ENCODE measurements at regions not wholly inside any gene's neighbourhood (a gene's known extent, or its start where the extent isn't known, plus 50 kb on each side); places are given as distances from the start of the nearest gene placed in this dataset.

- H3K4me1 ChIP-seq (ENCODE audit: control insufficient read depth, insufficient read depth, low read length) = no peaks in the 10 kb centered on the region
- no peaks in the 10 kb centered on the region for H3K36me3 ChIP-seq (ENCODE audit: control insufficient read depth, insufficient read depth, low read length)
- no peak overlapping the region for H3K4me3 ChIP-seq (ENCODE audit: low read length)
- no peaks in the 10 kb centered on the region for H3K9me3 ChIP-seq (ENCODE audit: control insufficient read depth, low read depth, low read length)
- no CpG with 5 or more reads among the region's 14 CpGs for WGBS (ENCODE audit: insufficient coverage, low lambda C conversion rate)
- no peak for DNase-seq
- H3K27ac ChIP-seq (ENCODE audit: low read length) = no peak overlapping the region
- no peaks in the 10 kb centered on the region for H3K27me3 ChIP-seq (ENCODE audit: control insufficient read depth, insufficient read depth, low read length)
These were observed 131.0 kb downstream of the TEX29 start for GRCh38 chr13:111451402-111451801.

GRCh38 chr13:111456452-111457230 lies 136.2 kb downstream of the TEX29 start:
- H3K4me3 ChIP-seq (ENCODE audit: low read length) = no peak overlapping the region
- no peak overlapping the region for H3K27ac ChIP-seq (ENCODE audit: low read length)
- 83% methylated on average over 1 of the region's 20 CpGs for WGBS (ENCODE audit: insufficient coverage, low lambda C conversion rate)
- no peaks in the 10 kb centered on the region for H3K4me1 ChIP-seq (ENCODE audit: control insufficient read depth, insufficient read depth, low read length)
- no peaks in the 10 kb centered on the region for H3K36me3 ChIP-seq (ENCODE audit: control insufficient read depth, insufficient read depth, low read length)
- H3K27me3 ChIP-seq (ENCODE audit: control insufficient read depth, insufficient read depth, low read length) = no peaks in the 10 kb centered on the region
- no peaks in the 10 kb centered on the region for H3K9me3 ChIP-seq (ENCODE audit: control insufficient read depth, low read depth, low read length)
- no peak for DNase-seq

DNA sequence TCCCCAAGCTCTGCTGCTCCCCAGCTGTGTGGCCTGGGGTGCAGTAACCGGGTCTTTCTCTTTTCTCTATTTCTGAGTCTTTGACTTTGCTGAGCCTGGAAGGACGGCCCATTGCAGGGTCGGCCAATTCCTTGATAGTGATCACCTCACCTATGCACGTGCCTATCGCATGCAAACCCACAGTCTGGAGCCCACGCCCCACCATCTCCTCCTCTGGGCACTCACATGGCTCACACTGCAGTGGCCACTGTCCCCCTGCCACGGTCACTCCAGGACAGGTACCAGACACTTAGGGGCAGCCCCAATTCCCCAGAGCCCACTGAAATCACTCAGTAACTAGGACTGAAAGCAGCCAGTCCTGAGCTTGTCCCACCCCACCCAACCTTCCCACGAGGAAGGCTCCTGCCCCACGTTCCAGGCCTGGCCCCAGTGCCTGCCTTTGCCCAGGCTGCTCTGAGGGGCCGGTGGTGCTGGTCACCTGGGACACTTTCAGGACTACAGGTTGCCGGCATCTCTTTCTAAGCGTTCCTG lies 137.6 kb downstream of the TEX29 start:
- no CpG with 5 or more reads among the region's 12 CpGs for WGBS (ENCODE audit: insufficient coverage, low lambda C conversion rate)
- Histone ChIP-seq H3K9me3 (ENCODE audit: control insufficient read depth, low read depth, low read length) (no peaks in the 10 kb centered on the region), H3K4me3 (ENCODE audit: low read length) (no peak overlapping the region), H3K27ac (ENCODE audit: low read length) (no peak overlapping the region), H3K27me3 (ENCODE audit: control insufficient read depth, insufficient read depth, low read length) (no peaks in the 10 kb centered on the region), H3K4me1 (ENCODE audit: control insufficient read depth, insufficient read depth, low read length) (no peaks in the 10 kb centered on the region), H3K36me3 (ENCODE audit: control insufficient read depth, insufficient read depth, low read length) (no peaks in the 10 kb centered on the region)
- no peak for DNase-seq

- Histone ChIP-seq H3K27me3 (ENCODE audit: control insufficient read depth, insufficient read depth, low read length) (peaks cover 2% of the 10 kb centered on the region), H3K36me3 (ENCODE audit: control insufficient read depth, insufficient read depth, low read length) (no peaks in the 10 kb centered on the region), H3K4me3 (ENCODE audit: low read length) (no peak overlapping the region), H3K27ac (ENCODE audit: low read length) (no peak overlapping the region), H3K4me1 (ENCODE audit: control insufficient read depth, insufficient read depth, low read length) (no peaks in the 10 kb centered on the region), H3K9me3 (ENCODE audit: control insufficient read depth, low read depth, low read length) (no peaks in the 10 kb centered on the region)
- 83% methylated on average over 1 of the region's 16 CpGs for WGBS (ENCODE audit: insufficient coverage, low lambda C conversion rate)
- DNase-seq = no peak
These were observed 138.3 kb downstream of the TEX29 start for GRCh38 chr13:111458739-111459138.

- Histone ChIP-seq H3K4me1 (ENCODE audit: control insufficient read depth, insufficient read depth, low read length) (no peaks in the 10 kb centered on the region), H3K9me3 (ENCODE audit: control insufficient read depth, low read depth, low read length) (no peaks in the 10 kb centered on the region), H3K27me3 (ENCODE audit: control insufficient read depth, insufficient read depth, low read length) (peaks cover 2% of the 10 kb centered on the region), H3K36me3 (ENCODE audit: control insufficient read depth, insufficient read depth, low read length) (no peaks in the 10 kb centered on the region), H3K4me3 (ENCODE audit: low read length) (no peak overlapping the region), H3K27ac (ENCODE audit: low read length) (no peak overlapping the region)
- WGBS (ENCODE audit: insufficient coverage, low lambda C conversion rate) = 79% methylated on average over 2 of the region's 9 CpGs
- no peak for DNase-seq
These were observed 139.5 kb downstream of the TEX29 start for GRCh38 chr13:111459803-111460547.

DNA sequence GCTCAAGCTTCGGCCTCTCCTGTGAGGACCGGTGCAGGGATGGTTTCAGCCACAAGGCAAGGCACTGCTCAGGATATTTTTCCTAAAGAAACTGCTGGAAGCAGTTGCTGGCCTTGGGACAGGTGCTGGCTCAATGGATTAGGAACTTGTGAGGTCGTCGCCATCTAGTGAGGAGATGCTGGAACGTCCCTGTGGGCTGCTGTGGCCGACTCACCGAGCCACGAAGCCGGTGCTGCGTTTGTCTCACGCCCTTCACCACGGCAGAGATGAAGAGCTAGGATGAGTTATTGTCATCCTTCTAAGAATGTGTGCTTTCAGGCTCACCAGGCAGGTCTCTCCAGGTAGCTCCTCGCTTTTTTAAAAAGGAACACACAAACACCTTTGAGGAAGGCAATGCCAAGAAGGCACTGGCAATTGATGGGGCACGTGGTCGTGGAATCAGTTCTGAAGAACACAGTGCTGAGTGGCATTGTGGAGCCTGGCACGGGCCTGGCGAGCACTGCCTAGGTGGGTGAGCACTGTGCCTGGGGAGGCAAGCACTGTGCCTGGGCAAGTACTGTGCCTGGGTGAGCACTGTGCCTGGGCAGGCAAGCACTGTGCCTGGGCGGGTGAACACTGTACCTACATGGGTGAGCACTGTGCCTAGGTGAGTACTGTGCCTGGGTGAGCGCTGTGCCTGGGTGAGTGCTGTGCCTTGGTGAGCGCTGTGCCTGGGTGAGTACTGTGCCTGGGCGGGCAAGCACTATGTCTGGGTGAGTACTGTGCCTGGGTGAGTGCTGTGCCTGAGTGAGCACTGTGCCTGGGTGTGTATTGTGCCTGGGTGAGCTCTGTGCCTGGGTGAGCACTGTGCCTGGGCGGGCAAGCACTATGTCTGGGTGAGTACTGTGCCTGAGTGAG lies 140.4 kb downstream of the TEX29 start:
- H3K9me3 ChIP-seq (ENCODE audit: control insufficient read depth, low read depth, low read length) = no peaks in the 10 kb centered on the region
- H3K36me3 ChIP-seq (ENCODE audit: control insufficient read depth, insufficient read depth, low read length) = no peaks in the 10 kb centered on the region
- no CpG with 5 or more reads among the region's 22 CpGs for WGBS (ENCODE audit: insufficient coverage, low lambda C conversion rate)
- DNase-seq = no peak
- H3K4me1 ChIP-seq (ENCODE audit: control insufficient read depth, insufficient read depth, low read length) = no peaks in the 10 kb centered on the region
- H3K4me3 ChIP-seq (ENCODE audit: low read length) = no peak overlapping the region
- H3K27me3 ChIP-seq (ENCODE audit: control insufficient read depth, insufficient read depth, low read length) = peaks cover 2% of the 10 kb centered on the region
- H3K27ac ChIP-seq (ENCODE audit: low read length) = no peak overlapping the region

DNA sequence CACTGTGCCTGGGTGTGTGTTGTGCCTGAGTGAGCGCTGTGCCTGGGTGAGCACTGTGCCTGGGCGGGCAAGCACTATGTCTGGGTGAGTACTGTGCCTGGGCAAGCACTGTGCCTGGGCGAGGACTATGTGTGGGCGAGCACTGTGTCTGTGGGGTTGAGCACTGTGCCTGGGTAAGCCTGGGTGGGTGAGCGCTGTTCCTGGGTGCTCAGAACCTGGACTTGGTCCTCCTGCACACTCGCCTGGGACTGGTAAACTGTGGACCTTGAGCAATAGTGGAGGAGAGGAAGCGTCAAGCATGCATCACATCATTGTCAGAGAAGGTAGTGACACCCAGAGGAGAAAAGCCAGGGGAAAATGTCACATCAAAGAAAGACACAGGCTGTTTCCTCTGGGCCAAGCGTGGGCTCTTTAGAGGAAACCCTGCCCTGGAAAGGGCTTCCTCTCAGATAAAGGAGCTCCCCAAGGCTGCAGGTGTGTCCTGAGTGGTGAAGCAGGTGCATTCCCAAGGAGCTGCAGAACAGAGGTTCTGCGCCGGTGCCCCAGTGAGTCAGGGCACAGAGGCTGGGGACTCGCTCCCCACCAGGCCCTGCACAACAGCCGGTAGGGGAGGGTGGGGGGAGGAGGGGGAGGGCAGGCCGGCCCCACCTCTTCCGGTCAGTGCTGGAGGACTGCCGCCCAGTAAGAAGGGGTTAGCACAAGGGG lies 141.2 kb downstream of the TEX29 start:
- H3K9me3 ChIP-seq (ENCODE audit: control insufficient read depth, low read depth, low read length) = no peaks in the 10 kb centered on the region
- peaks cover 2% of the 10 kb centered on the region for H3K27me3 ChIP-seq (ENCODE audit: control insufficient read depth, insufficient read depth, low read length)
- no peak for DNase-seq
- no peak overlapping the region for H3K27ac ChIP-seq (ENCODE audit: low read length)
- H3K4me3 ChIP-seq (ENCODE audit: low read length) = no peak overlapping the region
- WGBS (ENCODE audit: insufficient coverage, low lambda C conversion rate) = no CpG with 5 or more reads among the region's 15 CpGs
- H3K4me1 ChIP-seq (ENCODE audit: control insufficient read depth, insufficient read depth, low read length) = no peaks in the 10 kb centered on the region
- H3K36me3 ChIP-seq (ENCODE audit: control insufficient read depth, insufficient read depth, low read length) = no peaks in the 10 kb centered on the region

GRCh38 chr13:111462221-111462764 lies 141.9 kb downstream of the TEX29 start:
- Histone ChIP-seq H3K27me3 (ENCODE audit: control insufficient read depth, insufficient read depth, low read length) (peaks cover 3% of the 10 kb centered on the region), H3K4me1 (ENCODE audit: control insufficient read depth, insufficient read depth, low read length) (no peaks in the 10 kb centered on the region), H3K9me3 (ENCODE audit: control insufficient read depth, low read depth, low read length) (no peaks in the 10 kb centered on the region), H3K36me3 (ENCODE audit: control insufficient read depth, insufficient read depth, low read length) (no peaks in the 10 kb centered on the region), H3K27ac (ENCODE audit: low read length) (no peak overlapping the region), H3K4me3 (ENCODE audit: low read length) (no peak overlapping the region)
- no CpG with 5 or more reads among the region's 14 CpGs for WGBS (ENCODE audit: insufficient coverage, low lambda C conversion rate)
- DNase-seq = no peak

GRCh38 chr13:111462944-111463343 lies 142.5 kb downstream of the TEX29 start:
- H3K9me3 ChIP-seq (ENCODE audit: control insufficient read depth, low read depth, low read length) = no peaks in the 10 kb centered on the region
- H3K27ac ChIP-seq (ENCODE audit: low read length) = no peak overlapping the region
- peaks cover 5% of the 10 kb centered on the region for H3K27me3 ChIP-seq (ENCODE audit: control insufficient read depth, insufficient read depth, low read length)
- no CpG with 5 or more reads among the region's 6 CpGs for WGBS (ENCODE audit: insufficient coverage, low lambda C conversion rate)
- H3K4me1 ChIP-seq (ENCODE audit: control insufficient read depth, insufficient read depth, low read length) = no peaks in the 10 kb centered on the region
- no peak for DNase-seq
- H3K4me3 ChIP-seq (ENCODE audit: low read length) = no peak overlapping the region
- H3K36me3 ChIP-seq (ENCODE audit: control insufficient read depth, insufficient read depth, low read length) = no peaks in the 10 kb centered on the region
